ENCODE measurements at regions not wholly inside any gene's neighbourhood (a gene's known extent, or its start where the extent isn't known, plus 50 kb on each side); places are given as distances from the start of the nearest gene placed in this dataset.

DNA sequence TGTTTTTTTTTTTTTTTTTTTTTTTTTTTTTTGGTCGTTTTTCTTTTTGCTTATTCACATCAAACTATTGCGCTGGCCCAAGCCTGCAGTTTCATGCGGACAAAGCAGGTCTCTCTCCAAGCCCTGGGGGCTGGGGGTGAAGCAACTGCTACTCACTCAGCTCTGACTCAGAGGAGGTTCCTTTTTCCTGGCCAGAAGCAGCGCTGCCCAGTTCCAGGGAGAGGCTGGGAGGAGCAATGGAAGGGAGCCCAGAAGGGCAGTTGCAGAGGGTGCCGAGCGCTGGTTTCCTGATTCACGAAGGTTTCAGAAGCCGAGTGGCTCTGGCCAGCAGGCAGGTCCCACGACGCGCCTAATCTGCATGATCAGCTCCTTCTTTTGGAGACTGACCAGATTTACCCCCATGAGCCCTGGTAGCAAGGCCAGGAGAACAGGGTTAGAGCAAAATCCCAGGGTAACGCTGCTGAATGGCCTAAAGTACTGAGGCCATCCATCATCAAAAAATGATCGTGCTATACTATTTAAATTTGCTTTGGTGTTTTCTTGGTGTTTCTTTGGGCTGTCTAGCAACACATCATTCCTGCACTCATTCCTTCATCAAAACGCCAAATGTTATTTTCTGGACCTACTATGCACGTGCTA is 144.7 kb upstream of the SOX9 start (continued):
- TF ChIP-seq, protein P1, sequence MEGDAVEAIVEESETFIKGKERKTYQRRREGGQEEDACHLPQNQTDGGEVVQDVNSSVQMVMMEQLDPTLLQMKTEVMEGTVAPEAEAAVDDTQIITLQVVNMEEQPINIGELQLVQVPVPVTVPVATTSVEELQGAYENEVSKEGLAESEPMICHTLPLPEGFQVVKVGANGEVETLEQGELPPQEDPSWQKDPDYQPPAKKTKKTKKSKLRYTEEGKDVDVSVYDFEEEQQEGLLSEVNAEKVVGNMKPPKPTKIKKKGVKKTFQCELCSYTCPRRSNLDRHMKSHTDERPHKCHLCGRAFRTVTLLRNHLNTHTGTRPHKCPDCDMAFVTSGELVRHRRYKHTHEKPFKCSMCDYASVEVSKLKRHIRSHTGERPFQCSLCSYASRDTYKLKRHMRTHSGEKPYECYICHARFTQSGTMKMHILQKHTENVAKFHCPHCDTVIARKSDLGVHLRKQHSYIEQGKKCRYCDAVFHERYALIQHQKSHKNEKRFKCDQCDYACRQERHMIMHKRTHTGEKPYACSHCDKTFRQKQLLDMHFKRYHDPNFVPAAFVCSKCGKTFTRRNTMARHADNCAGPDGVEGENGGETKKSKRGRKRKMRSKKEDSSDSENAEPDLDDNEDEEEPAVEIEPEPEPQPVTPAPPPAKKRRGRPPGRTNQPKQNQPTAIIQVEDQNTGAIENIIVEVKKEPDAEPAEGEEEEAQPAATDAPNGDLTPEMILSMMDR (conservative IDR thresholded peaks at IDR 0.05; ENCODE audit: low read depth, low read length), result no peak
- TF ChIP-seq MAZ (IDR thresholded peaks at IDR 0.05; ENCODE audit: borderline replicate concordance, low read depth, low read length), result peak; percentile 84; the same call in 1 of the 2 replicates

DNA sequence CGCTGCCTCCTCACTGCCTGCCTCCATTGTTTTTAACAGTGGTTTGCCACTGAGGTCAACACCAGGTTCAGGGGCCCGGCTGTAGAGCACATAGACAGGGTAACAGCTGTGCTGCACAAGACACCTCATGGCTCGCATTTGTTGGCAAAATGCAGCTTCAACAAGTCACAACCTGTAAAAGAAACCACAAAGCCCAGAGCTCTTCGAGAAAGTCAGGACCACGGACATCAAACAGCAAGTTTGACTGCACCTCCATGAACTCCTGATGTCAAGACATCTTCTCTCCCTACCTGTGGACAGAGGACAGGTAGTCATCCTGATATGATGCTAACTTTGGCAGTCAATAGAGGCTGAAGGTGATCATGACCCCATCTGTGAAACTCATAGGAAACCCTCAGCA is 142.4 kb upstream of the SOX9 start:
- no peak overlapping the region for H2BK5ac ChIP-seq (ENCODE audit: low read depth, low read length, poor library complexity, severe bottlenecking)
- no peak overlapping the region for H3K4ac ChIP-seq (ENCODE audit: low read depth, low read length)
- TF ChIP-seq FOS (IDR thresholded peaks at IDR 0.05; ENCODE audit: low read depth, low read length), result no peak
- TF ChIP-seq RCOR1 (IDR thresholded peaks at IDR 0.05; ENCODE audit: insufficient replicate concordance, low read length), result no peak
- no peak for TF ChIP-seq RAD21 (IDR thresholded peaks at IDR 0.05; ENCODE audit: low read length)
- TF ChIP-seq MAZ (IDR thresholded peaks at IDR 0.05; ENCODE audit: borderline replicate concordance, low read depth, low read length), result no peak
- TF ChIP-seq NFE2L2 (IDR thresholded peaks at IDR 0.05; ENCODE audit: low read depth, low read length), result no peak
- TF ChIP-seq CEBPB (IDR thresholded peaks at IDR 0.05; ENCODE audit: low read depth, low read length), result no peak
- no peak for TF ChIP-seq MXI1 (IDR thresholded peaks at IDR 0.05; ENCODE audit: borderline replicate concordance, low read depth, low read length)
- no peak for TF ChIP-seq SMC3 (IDR thresholded peaks at IDR 0.05; ENCODE audit: low read depth, low read length)
- TF ChIP-seq, protein P1 (conservative IDR thresholded peaks at IDR 0.05; ENCODE audit: low read depth, low read length), result no peak
- TF ChIP-seq CHD1 (IDR thresholded peaks at IDR 0.05; ENCODE audit: low read depth, low read length), result no peak
- no peak for TF ChIP-seq POLR2A (IDR thresholded peaks at IDR 0.05; ENCODE audit: low read depth, low read length)
- TF ChIP-seq, protein P2, sequence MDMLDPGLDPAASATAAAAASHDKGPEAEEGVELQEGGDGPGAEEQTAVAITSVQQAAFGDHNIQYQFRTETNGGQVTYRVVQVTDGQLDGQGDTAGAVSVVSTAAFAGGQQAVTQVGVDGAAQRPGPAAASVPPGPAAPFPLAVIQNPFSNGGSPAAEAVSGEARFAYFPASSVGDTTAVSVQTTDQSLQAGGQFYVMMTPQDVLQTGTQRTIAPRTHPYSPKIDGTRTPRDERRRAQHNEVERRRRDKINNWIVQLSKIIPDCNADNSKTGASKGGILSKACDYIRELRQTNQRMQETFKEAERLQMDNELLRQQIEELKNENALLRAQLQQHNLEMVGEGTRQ (IDR thresholded peaks at IDR 0.05; ENCODE audit: low read depth, low read length), result no peak

More for the DNA sequence above, 142.4 kb upstream of the SOX9 start:
- H3K14ac ChIP-seq (replicated peaks; ENCODE audit: low read depth, low read length), result no peak overlapping the region
- in situ Hi-C loops (cut with MboI; ENCODE audit: low sequenced_read_pairs) (no loop called here), intact Hi-C loops (cut with micrococcal nuclease) (loop anchor here (10.0 kb wide), 1 partner anchor 344 kb away; no protein-coding TSS in a partner anchor), dilution Hi-C loops (cut with HindIII; ENCODE audit: low sequenced_read_pairs, unreplicated experiment) (no loop called here)
- H2BK15ac ChIP-seq (ENCODE audit: low read depth, low read length), result no peak overlapping the region
- H3K9ac ChIP-seq (ENCODE audit: low read depth, low read length), result no peak overlapping the region
- H2AK9ac ChIP-seq (replicated peaks; ENCODE audit: low read depth, low read length, poor library complexity), result no peak overlapping the region
- H3K36me3 ChIP-seq (ENCODE audit: control insufficient read depth, insufficient read depth, low read length), result no peaks in the 10 kb centered on the region
- no peaks in the 10 kb centered on the region for H3K27me3 ChIP-seq (ENCODE audit: control insufficient read depth, insufficient read depth, low read length)
- no peak overlapping the region for H3K18ac ChIP-seq (ENCODE audit: low read depth, low read length)
- H4K8ac ChIP-seq (ENCODE audit: low read depth in 2 of 2, low read length in 2 of 2), result no peak overlapping the region
- H4K5ac ChIP-seq (ENCODE audit: low read depth, low read length), result no peak overlapping the region
- 92% methylated on average over 2 of the region's 5 CpGs; no CpG with 5 or more reads in 1 of the 2 experiments for WGBS, 2 experiments (ENCODE audit: extremely low coverage in 2 of 2, insufficient read length in 1 of 2)
- no peak overlapping the region for H3K23ac ChIP-seq (ENCODE audit: low read depth, low read length)
- no peaks in the 10 kb centered on the region for H3K9me3 ChIP-seq (ENCODE audit: control insufficient read depth, insufficient read depth, low read length)
- DNase-seq (no peak), ATAC-seq (ENCODE audit: low read depth) (no peak)
- H3K79me1 ChIP-seq (ENCODE audit: low read depth in 1 of 2, low read length in 2 of 2), result no peaks in the 10 kb centered on the region
- no peak overlapping the region for H2AK5ac ChIP-seq (ENCODE audit: low read depth, low read length)
- H2AFZ ChIP-seq (replicated peaks; ENCODE audit: low read length, poor library complexity), result no peak overlapping the region
- H3K9me1 ChIP-seq (ENCODE audit: insufficient read depth, low read length), result peaks cover 5% of the 10 kb centered on the region
- no peak overlapping the region for H4K91ac ChIP-seq (ENCODE audit: insufficient read depth, low read depth, low read length)
- BruUV-seq (replicated peaks), result no TSS peak
- CTCF ChIA-PET, result no interaction called here
- H3K4me1 ChIP-seq (ENCODE audit: control insufficient read depth, insufficient read depth, low read length), result peaks cover 3% of the 10 kb centered on the region; the same call in 1 of the 2 replicates
- H3K4me3 ChIP-seq (ENCODE audit: insufficient read depth, low read depth, low read length), result no peak overlapping the region
- H2BK20ac ChIP-seq (ENCODE audit: low read depth, low read length), result no peak overlapping the region
- H3K27ac ChIP-seq (ENCODE audit: insufficient read depth, low read length), result no peak overlapping the region
- H4K20me1 ChIP-seq (ENCODE audit: insufficient read depth, low read length), result no peaks in the 10 kb centered on the region
- no peak overlapping the region for H2BK120ac ChIP-seq (ENCODE audit: low read depth, low read length)
- no peak overlapping the region for H3K56ac ChIP-seq (ENCODE audit: extremely low read depth, insufficient read depth, low read length)
- H3K4me2 ChIP-seq (ENCODE audit: low read depth, low read length), result no peak overlapping the region
- POLR2A ChIA-PET (ENCODE audit: unreplicated experiment), result no interaction called here

All from IMR-90 (cell line).